NT2/D1 (cell line): ENCODE measurements at regions not wholly inside any gene's neighbourhood (a gene's known extent, or its start where the extent isn't known, plus 50 kb on each side); places are given as distances from the start of the nearest gene placed in this dataset.

ENCODE experiments used
- DNase-seq: peaks from one replicate; pipeline ENCODE4 v3.0.0-alpha.2; 2011; ENCODE audit warnings: low read depth, low spot score
- H3K27me3 ChIP-seq: 2 replicates; pipeline ENCODE4 v1.6.0; 2011; ENCODE audit warnings: mild to moderate bottlenecking; ENCODE audit not compliant: insufficient read length, insufficient read depth
- H3K36me3 ChIP-seq: 2 replicates; pipeline ENCODE4 v1.6.1; 2011; ENCODE audit warnings: mild to moderate bottlenecking, low read length, mixed read lengths; ENCODE audit not compliant: insufficient read depth, insufficient read length
- H3K4me1 ChIP-seq: 2 replicates; pipeline ENCODE4 v1.5.1; 2011; ENCODE audit not compliant: insufficient read depth, insufficient read length
- H3K4me3 ChIP-seq: 2 replicates; pipeline ENCODE4 v1.5.1; 2011; ENCODE audit warnings: low read depth; ENCODE audit not compliant: insufficient read length
- H3K9ac ChIP-seq: 2 replicates; pipeline ENCODE4 v1.6.0; 2011; ENCODE audit warnings: low read depth; ENCODE audit not compliant: insufficient read length
- H3K9me3 ChIP-seq: 2 replicates; pipeline ENCODE4 v1.5.1; 2011; ENCODE audit warnings: mild to moderate bottlenecking, low read length; ENCODE audit not compliant: insufficient read depth
- SUZ12 ChIP-seq: IDR thresholded peaks from 2 replicates; pipeline ENCODE4 v1.6.1; 2011; ENCODE audit not compliant: insufficient read length, insufficient read depth; ENCODE audit errors: extremely low read depth
- YY1 ChIP-seq: IDR thresholded peaks from 2 replicates; pipeline ENCODE4 v1.6.1; 2011; ENCODE audit not compliant: insufficient read length, insufficient read depth
- ZNF274 ChIP-seq: IDR thresholded peaks from 2 replicates; pipeline ENCODE4 v1.6.1; 2011; ENCODE audit warnings: mild to moderate bottlenecking, low read depth, low read length

- no peak for TF ChIP-seq ZNF274
- no peak for TF ChIP-seq SUZ12
- TF ChIP-seq YY1 = no peak
- Histone ChIP-seq H3K36me3 (no peaks in the 10 kb centered on the region), H3K9ac (no peak overlapping the region), H3K4me3 (no peak overlapping the region), H3K4me1 (no peaks in the 10 kb centered on the region), H3K9me3 (no peaks in the 10 kb centered on the region), H3K27me3 (no peaks in the 10 kb centered on the region)
- no peak for DNase-seq
Observed at GRCh38 chr5:54845567-54845941, 139.8 kb downstream of the ESM1 start.

- TF ChIP-seq ZNF274 (no peak), YY1 (no peak), SUZ12 (no peak)
- H3K36me3 ChIP-seq = no peaks in the 10 kb centered on the region
- H3K27me3 ChIP-seq = no peaks in the 10 kb centered on the region
- H3K9ac ChIP-seq = no peak overlapping the region
- no peaks in the 10 kb centered on the region for H3K4me1 ChIP-seq
- no peak for DNase-seq
- no peak overlapping the region for H3K4me3 ChIP-seq
- H3K9me3 ChIP-seq = no peaks in the 10 kb centered on the region
Observed at GRCh38 chr5:54844905-54845566, 140.4 kb downstream of the ESM1 start.

GRCh38 chr5:54844266-54844665, 141.1 kb downstream of the ESM1 start:
- no peaks in the 10 kb centered on the region for H3K9me3 ChIP-seq
- no peaks in the 10 kb centered on the region for H3K4me1 ChIP-seq
- no peaks in the 10 kb centered on the region for H3K36me3 ChIP-seq
- no peak for TF ChIP-seq ZNF274
- no peak for TF ChIP-seq YY1
- no peak for TF ChIP-seq SUZ12
- DNase-seq = no peak
- H3K9ac ChIP-seq = no peak overlapping the region
- no peaks in the 10 kb centered on the region for H3K27me3 ChIP-seq
- H3K4me3 ChIP-seq = no peak overlapping the region

GRCh38 chr5:54841481-54841880, 143.9 kb downstream of the ESM1 start:
- no peak for DNase-seq
- H3K9me3 ChIP-seq = no peaks in the 10 kb centered on the region
- H3K4me3 ChIP-seq = no peak overlapping the region
- H3K9ac ChIP-seq = no peak overlapping the region
- no peaks in the 10 kb centered on the region for H3K27me3 ChIP-seq
- H3K36me3 ChIP-seq = no peaks in the 10 kb centered on the region
- TF ChIP-seq ZNF274 = no peak
- no peak for TF ChIP-seq YY1
- TF ChIP-seq SUZ12 = no peak
- no peaks in the 10 kb centered on the region for H3K4me1 ChIP-seq

- Histone ChIP-seq H3K4me3 (no peak overlapping the region), H3K27me3 (no peaks in the 10 kb centered on the region), H3K36me3 (no peaks in the 10 kb centered on the region), H3K9me3 (no peaks in the 10 kb centered on the region), H3K9ac (no peak overlapping the region), H3K4me1 (no peaks in the 10 kb centered on the region)
- no peak for DNase-seq
- no peak for TF ChIP-seq SUZ12
- no peak for TF ChIP-seq YY1
- TF ChIP-seq ZNF274 = no peak
Observed at GRCh38 chr5:54838843-54839242, 146.6 kb downstream of the ESM1 start.

GRCh38 chr5:54837981-54838380, 147.4 kb downstream of the ESM1 start:
- Histone ChIP-seq H3K27me3 (no peaks in the 10 kb centered on the region), H3K36me3 (no peaks in the 10 kb centered on the region), H3K4me3 (no peak overlapping the region), H3K9ac (no peak overlapping the region), H3K9me3 (no peaks in the 10 kb centered on the region), H3K4me1 (no peaks in the 10 kb centered on the region)
- DNase-seq = no peak
- TF ChIP-seq SUZ12 = no peak
- no peak for TF ChIP-seq ZNF274
- no peak for TF ChIP-seq YY1

GRCh38 chr5:54837093-54837492, 148.3 kb downstream of the ESM1 start:
- TF ChIP-seq ZNF274 (no peak), YY1 (no peak), SUZ12 (no peak)
- H3K9me3 ChIP-seq = no peaks in the 10 kb centered on the region
- DNase-seq = no peak
- no peak overlapping the region for H3K9ac ChIP-seq
- no peak overlapping the region for H3K4me3 ChIP-seq
- no peaks in the 10 kb centered on the region for H3K27me3 ChIP-seq
- no peaks in the 10 kb centered on the region for H3K36me3 ChIP-seq
- no peaks in the 10 kb centered on the region for H3K4me1 ChIP-seq
